ENCODE measurements at regions not wholly inside any gene's neighbourhood (a gene's known extent, or its start where the extent isn't known, plus 50 kb on each side); places are given as distances from the start of the nearest gene placed in this dataset.

GRCh38 chr10:124267231-124267885, 151.4 kb downstream of the OAT start:
- intact Hi-C loops (cut with micrococcal nuclease): no loop called here
- DNase-seq (no peak), ATAC-seq (no peak)
- Histone ChIP-seq H3K4me3 (ENCODE audit: low read length) (no peak overlapping the region), H3K9me3 (ENCODE audit: control insufficient read depth, insufficient read depth, low read length) (peaks cover 7% of the 10 kb centered on the region), H3K27me3 (ENCODE audit: control insufficient read depth, insufficient read depth, low read length) (no peaks in the 10 kb centered on the region), H3K36me3 (ENCODE audit: control insufficient read depth, insufficient read depth, low read length) (no peaks in the 10 kb centered on the region), H3K4me1 (ENCODE audit: control insufficient read depth, insufficient read depth, low read length) (no peaks in the 10 kb centered on the region), H3K27ac (ENCODE audit: low read length) (no peak overlapping the region)
- WGBS (ENCODE audit: insufficient coverage): 93% methylated on average over 9 of the region's 9 CpGs
- Mint-ChIP-seq H3K27ac (no peak overlapping the region), H3K4me1 (no peaks in the 10 kb centered on the region), H3K27me3 (ENCODE audit: low read depth in 2 of 2) (peaks cover 0 to 4% of the 10 kb centered on the region in 2 donors), H3K4me3 (no peak overlapping the region), H3K36me3 (no peaks in the 10 kb centered on the region), H3K9me3 (peaks cover 2 to 6% of the 10 kb centered on the region in 2 donors)
- TF ChIP-seq CTCF (IDR thresholded peaks at IDR 0.05): no peak

GRCh38 chr10:124266468-124267230, 152.1 kb downstream of the OAT start:
- Histone ChIP-seq H3K4me1 (ENCODE audit: control insufficient read depth, insufficient read depth, low read length) (no peaks in the 10 kb centered on the region), H3K4me3 (ENCODE audit: low read length) (no peak overlapping the region), H3K9me3 (ENCODE audit: control insufficient read depth, insufficient read depth, low read length) (no peaks in the 10 kb centered on the region), H3K36me3 (ENCODE audit: control insufficient read depth, insufficient read depth, low read length) (no peaks in the 10 kb centered on the region), H3K27ac (ENCODE audit: low read length) (no peak overlapping the region), H3K27me3 (ENCODE audit: control insufficient read depth, insufficient read depth, low read length) (no peaks in the 10 kb centered on the region)
- intact Hi-C loops (cut with micrococcal nuclease): no loop called here
- no peak for TF ChIP-seq CTCF (IDR thresholded peaks at IDR 0.05)
- WGBS (ENCODE audit: insufficient coverage): 89% methylated on average over 15 of the region's 15 CpGs
- H3K27ac Mint-ChIP-seq: no peak overlapping the region
- peaks cover 0 to 2% of the 10 kb centered on the region in 2 donors for H3K9me3 Mint-ChIP-seq
- no peaks in the 10 kb centered on the region for H3K36me3 Mint-ChIP-seq
- no peak for ATAC-seq
- DNase-seq: no peak
- H3K27me3 Mint-ChIP-seq (ENCODE audit: low read depth in 2 of 2): peaks cover 0 to 4% of the 10 kb centered on the region in 2 donors
- H3K4me1 Mint-ChIP-seq: no peaks in the 10 kb centered on the region
- no peak overlapping the region for H3K4me3 Mint-ChIP-seq

GRCh38 chr10:124265776-124266467, 152.8 kb downstream of the OAT start:
- Histone ChIP-seq H3K27me3 (ENCODE audit: control insufficient read depth, insufficient read depth, low read length) (no peaks in the 10 kb centered on the region), H3K9me3 (ENCODE audit: control insufficient read depth, insufficient read depth, low read length) (no peaks in the 10 kb centered on the region), H3K27ac (ENCODE audit: low read length) (no peak overlapping the region), H3K4me3 (ENCODE audit: low read length) (no peak overlapping the region), H3K4me1 (ENCODE audit: control insufficient read depth, insufficient read depth, low read length) (no peaks in the 10 kb centered on the region), H3K36me3 (ENCODE audit: control insufficient read depth, insufficient read depth, low read length) (no peaks in the 10 kb centered on the region)
- intact Hi-C loops (cut with micrococcal nuclease): no loop called here
- no peak for TF ChIP-seq CTCF (IDR thresholded peaks at IDR 0.05)
- Mint-ChIP-seq H3K9me3 (no peaks in the 10 kb centered on the region), H3K4me1 (no peaks in the 10 kb centered on the region), H3K27me3 (ENCODE audit: low read depth in 2 of 2) (peaks cover 0 to 4% of the 10 kb centered on the region in 2 donors), H3K4me3 (no peak overlapping the region), H3K27ac (no peak overlapping the region), H3K36me3 (no peaks in the 10 kb centered on the region)
- ATAC-seq (no peak), DNase-seq (no peak)
- WGBS (ENCODE audit: insufficient coverage): 87% methylated on average over 12 of the region's 12 CpGs
